ENCODE measurements at regions not wholly inside any gene's neighbourhood (a gene's known extent, or its start where the extent isn't known, plus 50 kb on each side); places are given as distances from the start of the nearest gene placed in this dataset.

DNA sequence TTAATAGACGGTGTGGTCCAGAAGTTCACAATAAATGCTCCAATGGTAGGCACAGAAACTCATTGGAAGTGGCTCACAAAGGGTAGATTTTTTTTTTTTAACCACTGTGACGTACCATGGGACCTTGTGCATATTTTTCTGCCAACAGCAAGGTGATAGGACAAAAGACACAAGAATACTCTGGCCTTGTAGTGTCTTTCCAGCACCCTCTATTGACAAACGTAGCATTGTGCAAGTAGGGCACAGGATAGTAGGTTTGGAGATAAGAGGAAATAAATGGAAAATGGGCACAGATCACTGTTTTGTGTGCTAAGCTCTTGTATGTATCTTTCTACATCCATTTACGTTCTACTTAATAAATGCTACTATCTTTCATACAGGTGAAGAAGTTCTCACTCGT is 2054.9 kb downstream of the PCDH7 start:
- ATAC-seq = no peak
- TF ChIP-seq ZNF565 (CRISPR knock-in tag; conservative IDR thresholded peaks at IDR 0.05; ENCODE audit: low read depth) (no peak), ZFP30 (CRISPR knock-in tag; IDR thresholded peaks at IDR 0.05) (no peak), ZC3H10 (CRISPR knock-in tag; IDR thresholded peaks at IDR 0.05) (no peak), ZFP3 (CRISPR knock-in tag; IDR thresholded peaks at IDR 0.05) (no peak), GLIS3 (CRISPR knock-in tag; IDR thresholded peaks at IDR 0.05) (no peak), TOX (CRISPR knock-in tag; IDR thresholded peaks at IDR 0.05; ENCODE audit: borderline replicate concordance) (no peak), RARB (CRISPR knock-in tag; IDR thresholded peaks at IDR 0.05) (no peak), PPARA (CRISPR knock-in tag; IDR thresholded peaks at IDR 0.05; ENCODE audit: borderline replicate concordance) (no peak)
- TF ChIP-seq, protein P1, sequence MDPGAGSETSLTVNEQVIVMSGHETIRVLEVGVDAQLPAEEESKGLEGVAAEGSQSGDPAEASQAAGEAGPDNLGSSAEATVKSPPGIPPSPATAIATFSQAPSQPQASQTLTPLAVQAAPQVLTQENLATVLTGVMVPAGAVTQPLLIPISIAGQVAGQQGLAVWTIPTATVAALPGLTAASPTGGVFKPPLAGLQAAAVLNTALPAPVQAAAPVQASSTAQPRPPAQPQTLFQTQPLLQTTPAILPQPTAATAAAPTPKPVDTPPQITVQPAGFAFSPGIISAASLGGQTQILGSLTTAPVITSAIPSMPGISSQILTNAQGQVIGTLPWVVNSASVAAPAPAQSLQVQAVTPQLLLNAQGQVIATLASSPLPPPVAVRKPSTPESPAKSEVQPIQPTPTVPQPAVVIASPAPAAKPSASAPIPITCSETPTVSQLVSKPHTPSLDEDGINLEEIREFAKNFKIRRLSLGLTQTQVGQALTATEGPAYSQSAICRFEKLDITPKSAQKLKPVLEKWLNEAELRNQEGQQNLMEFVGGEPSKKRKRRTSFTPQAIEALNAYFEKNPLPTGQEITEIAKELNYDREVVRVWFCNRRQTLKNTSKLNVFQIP (CRISPR knock-in tag; IDR thresholded peaks at IDR 0.05; ENCODE audit: borderline replicate concordance, low read depth) = no peak

DNA sequence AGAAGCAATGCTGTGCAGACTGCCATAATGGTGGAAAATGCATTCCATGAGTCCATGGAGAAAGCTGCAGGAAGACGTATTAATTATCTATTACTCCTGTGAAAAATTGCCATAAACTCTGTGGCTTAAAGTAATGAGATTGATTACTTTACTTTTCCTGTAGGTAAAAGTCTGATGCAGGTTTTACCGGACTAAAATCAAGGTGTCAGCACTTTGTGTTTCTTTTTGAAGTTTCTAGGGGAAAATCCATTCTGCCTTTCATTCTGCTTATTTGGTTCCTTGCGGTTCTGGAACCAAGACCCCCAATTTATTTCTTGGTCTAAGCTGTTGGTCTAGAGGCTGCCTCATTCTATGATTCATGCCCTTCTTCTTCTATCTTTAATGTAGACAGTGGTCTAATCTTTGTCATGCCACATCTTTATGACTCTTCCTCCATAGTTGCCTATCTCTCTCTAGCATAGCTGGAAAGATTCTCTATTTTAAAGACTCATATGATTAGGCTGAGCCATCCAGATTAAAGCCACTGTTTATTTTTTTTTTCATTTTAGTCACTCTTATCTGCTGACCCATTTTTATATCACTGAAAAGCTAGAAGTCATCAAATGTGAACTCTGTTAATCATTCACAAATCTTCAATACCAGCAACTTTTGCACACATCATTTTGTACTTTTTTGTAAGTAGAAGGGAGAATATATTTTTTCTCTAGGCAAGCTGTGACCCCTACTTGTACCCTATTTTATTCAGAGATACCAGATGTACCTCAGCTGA is 2056.4 kb downstream of the PCDH7 start:
- no peak for ATAC-seq
- TF ChIP-seq, protein P1 (CRISPR knock-in tag; IDR thresholded peaks at IDR 0.05; ENCODE audit: borderline replicate concordance, low read depth) = no peak
- no peak for TF ChIP-seq ZFP3 (CRISPR knock-in tag; IDR thresholded peaks at IDR 0.05)
- no peak for TF ChIP-seq CSDC2 (CRISPR knock-in tag; IDR thresholded peaks at IDR 0.05)
- no peak for TF ChIP-seq ESRRG (CRISPR knock-in tag; IDR thresholded peaks at IDR 0.05)

DNA sequence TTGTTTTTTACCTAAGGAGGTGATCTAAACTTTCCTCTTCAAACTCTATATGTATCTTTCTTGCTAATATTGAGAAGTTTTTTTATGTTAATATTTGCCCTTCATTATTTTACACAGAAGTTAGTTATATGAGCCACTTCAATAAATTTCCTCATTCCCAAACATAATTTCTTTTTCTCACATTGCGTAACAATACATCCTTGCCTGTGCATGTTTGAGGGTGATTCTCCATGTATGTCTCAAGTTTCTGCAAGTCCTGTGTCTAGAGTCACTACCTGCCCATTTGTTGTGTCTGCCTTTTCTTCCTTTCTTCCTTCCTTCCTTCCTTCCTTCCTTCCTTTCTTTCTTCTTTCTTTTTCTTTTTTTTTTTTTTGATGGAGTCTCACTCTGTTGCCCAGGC is 2057.9 kb downstream of the PCDH7 start:
- ATAC-seq = no peak
- TF ChIP-seq RARB (CRISPR knock-in tag; IDR thresholded peaks at IDR 0.05) (no peak), ZFP30 (CRISPR knock-in tag; IDR thresholded peaks at IDR 0.05) (no peak), BACH2 (CRISPR knock-in tag; IDR thresholded peaks at IDR 0.05; ENCODE audit: borderline replicate concordance) (no peak), ZNF8 (CRISPR knock-in tag; IDR thresholded peaks at IDR 0.05) (no peak), ZFP3 (CRISPR knock-in tag; IDR thresholded peaks at IDR 0.05) (no peak), ISL1 (CRISPR knock-in tag; IDR thresholded peaks at IDR 0.05) (no peak), TOX (CRISPR knock-in tag; IDR thresholded peaks at IDR 0.05; ENCODE audit: borderline replicate concordance) (no peak), ZNF70 (CRISPR knock-in tag; IDR thresholded peaks at IDR 0.05) (no peak), ZC3H10 (CRISPR knock-in tag; IDR thresholded peaks at IDR 0.05) (no peak), PPARA (CRISPR knock-in tag; IDR thresholded peaks at IDR 0.05; ENCODE audit: borderline replicate concordance) (no peak), ESRRG (CRISPR knock-in tag; IDR thresholded peaks at IDR 0.05) (no peak), CSDC2 (CRISPR knock-in tag; IDR thresholded peaks at IDR 0.05) (no peak), ARNTL (CRISPR knock-in tag; IDR thresholded peaks at IDR 0.05; ENCODE audit: borderline replicate concordance, low read depth) (no peak), ZNF565 (CRISPR knock-in tag; conservative IDR thresholded peaks at IDR 0.05; ENCODE audit: low read depth) (no peak), GLIS3 (CRISPR knock-in tag; IDR thresholded peaks at IDR 0.05) (no peak)
- TF ChIP-seq, protein P1 (CRISPR knock-in tag; IDR thresholded peaks at IDR 0.05; ENCODE audit: borderline replicate concordance, low read depth) = no peak
- TF ChIP-seq, protein P2, sequence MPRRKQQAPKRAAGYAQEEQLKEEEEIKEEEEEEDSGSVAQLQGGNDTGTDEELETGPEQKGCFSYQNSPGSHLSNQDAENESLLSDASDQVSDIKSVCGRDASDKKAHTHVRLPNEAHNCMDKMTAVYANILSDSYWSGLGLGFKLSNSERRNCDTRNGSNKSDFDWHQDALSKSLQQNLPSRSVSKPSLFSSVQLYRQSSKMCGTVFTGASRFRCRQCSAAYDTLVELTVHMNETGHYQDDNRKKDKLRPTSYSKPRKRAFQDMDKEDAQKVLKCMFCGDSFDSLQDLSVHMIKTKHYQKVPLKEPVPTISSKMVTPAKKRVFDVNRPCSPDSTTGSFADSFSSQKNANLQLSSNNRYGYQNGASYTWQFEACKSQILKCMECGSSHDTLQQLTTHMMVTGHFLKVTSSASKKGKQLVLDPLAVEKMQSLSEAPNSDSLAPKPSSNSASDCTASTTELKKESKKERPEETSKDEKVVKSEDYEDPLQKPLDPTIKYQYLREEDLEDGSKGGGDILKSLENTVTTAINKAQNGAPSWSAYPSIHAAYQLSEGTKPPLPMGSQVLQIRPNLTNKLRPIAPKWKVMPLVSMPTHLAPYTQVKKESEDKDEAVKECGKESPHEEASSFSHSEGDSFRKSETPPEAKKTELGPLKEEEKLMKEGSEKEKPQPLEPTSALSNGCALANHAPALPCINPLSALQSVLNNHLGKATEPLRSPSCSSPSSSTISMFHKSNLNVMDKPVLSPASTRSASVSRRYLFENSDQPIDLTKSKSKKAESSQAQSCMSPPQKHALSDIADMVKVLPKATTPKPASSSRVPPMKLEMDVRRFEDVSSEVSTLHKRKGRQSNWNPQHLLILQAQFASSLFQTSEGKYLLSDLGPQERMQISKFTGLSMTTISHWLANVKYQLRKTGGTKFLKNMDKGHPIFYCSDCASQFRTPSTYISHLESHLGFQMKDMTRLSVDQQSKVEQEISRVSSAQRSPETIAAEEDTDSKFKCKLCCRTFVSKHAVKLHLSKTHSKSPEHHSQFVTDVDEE (CRISPR knock-in tag; IDR thresholded peaks at IDR 0.05) = no peak
- TF ChIP-seq, protein P3, sequence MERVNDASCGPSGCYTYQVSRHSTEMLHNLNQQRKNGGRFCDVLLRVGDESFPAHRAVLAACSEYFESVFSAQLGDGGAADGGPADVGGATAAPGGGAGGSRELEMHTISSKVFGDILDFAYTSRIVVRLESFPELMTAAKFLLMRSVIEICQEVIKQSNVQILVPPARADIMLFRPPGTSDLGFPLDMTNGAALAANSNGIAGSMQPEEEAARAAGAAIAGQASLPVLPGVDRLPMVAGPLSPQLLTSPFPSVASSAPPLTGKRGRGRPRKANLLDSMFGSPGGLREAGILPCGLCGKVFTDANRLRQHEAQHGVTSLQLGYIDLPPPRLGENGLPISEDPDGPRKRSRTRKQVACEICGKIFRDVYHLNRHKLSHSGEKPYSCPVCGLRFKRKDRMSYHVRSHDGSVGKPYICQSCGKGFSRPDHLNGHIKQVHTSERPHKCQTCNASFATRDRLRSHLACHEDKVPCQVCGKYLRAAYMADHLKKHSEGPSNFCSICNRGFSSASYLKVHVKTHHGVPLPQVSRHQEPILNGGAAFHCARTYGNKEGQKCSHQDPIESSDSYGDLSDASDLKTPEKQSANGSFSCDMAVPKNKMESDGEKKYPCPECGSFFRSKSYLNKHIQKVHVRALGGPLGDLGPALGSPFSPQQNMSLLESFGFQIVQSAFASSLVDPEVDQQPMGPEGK (CRISPR knock-in tag; IDR thresholded peaks at IDR 0.05; ENCODE audit: borderline replicate concordance) = no peak
- TF ChIP-seq, protein P4, sequence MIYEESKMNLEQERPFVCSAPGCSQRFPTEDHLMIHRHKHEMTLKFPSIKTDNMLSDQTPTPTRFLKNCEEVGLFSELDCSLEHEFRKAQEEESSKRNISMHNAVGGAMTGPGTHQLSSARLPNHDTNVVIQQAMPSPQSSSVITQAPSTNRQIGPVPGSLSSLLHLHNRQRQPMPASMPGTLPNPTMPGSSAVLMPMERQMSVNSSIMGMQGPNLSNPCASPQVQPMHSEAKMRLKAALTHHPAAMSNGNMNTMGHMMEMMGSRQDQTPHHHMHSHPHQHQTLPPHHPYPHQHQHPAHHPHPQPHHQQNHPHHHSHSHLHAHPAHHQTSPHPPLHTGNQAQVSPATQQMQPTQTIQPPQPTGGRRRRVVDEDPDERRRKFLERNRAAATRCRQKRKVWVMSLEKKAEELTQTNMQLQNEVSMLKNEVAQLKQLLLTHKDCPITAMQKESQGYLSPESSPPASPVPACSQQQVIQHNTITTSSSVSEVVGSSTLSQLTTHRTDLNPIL (CRISPR knock-in tag; IDR thresholded peaks at IDR 0.05; ENCODE audit: low read depth) = no peak

Measured in SK-N-SH treated with all-trans-retinoic acid at 6 μM for 48 hours (cell line).